ENCODE measurements at regions not wholly inside any gene's neighbourhood (a gene's known extent, or its start where the extent isn't known, plus 50 kb on each side); places are given as distances from the start of the nearest gene placed in this dataset.
"Not testable (repeated sequence)": the region's sequence is repeated elsewhere in the genome, so short reads cannot be mapped to it uniquely, and the experiment has no call there.

GRCh38 chr6:14217728-14218518 lies 100.4 kb downstream of the CD83 start:
- no peak for DNase-seq (ENCODE audit: low read depth in 1 of 2, low spot score in 1 of 2)

DNA sequence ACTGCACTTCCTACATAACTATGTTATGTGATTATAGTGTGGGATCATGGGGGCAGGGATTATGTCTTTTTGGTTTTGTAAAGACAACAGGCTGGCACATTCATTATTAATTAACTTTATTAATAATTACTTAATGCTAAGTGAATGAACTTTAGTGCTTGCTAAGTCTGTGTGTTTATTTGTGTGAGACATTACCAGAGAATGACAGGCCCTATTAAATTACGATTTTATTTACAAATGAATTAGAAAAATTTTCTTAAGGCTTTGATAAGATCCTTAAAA lies 100.9 kb downstream of the CD83 start:
- no peak for DNase-seq (ENCODE audit: low read depth in 1 of 2, low spot score in 1 of 2)

GRCh38 chr6:14221564-14222279 lies 104.2 kb downstream of the CD83 start:
- DNase-seq (ENCODE audit: low read depth in 1 of 2, low spot score in 1 of 2): no peak

DNA sequence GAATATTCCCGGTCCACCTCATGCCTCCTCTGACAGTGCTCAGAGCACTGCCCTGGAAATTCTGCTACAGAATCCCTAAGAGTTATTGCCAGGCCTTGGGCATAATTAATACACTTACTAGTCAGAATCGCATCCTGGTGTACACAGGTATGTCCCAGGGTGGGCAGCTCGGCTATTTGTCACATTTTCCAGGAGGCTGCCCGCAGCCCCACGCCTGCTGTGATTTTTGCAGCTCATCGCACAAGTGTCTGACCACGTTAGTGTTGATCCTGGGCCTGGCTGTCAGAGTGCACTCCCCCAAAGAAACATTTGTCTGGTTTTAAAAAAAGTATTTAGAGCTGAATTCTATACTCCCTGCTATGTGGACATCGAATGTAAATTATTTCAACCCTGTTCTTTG lies 105.4 kb downstream of the CD83 start:
- no peak for DNase-seq (ENCODE audit: low read depth in 1 of 2, low spot score in 1 of 2)

- DNase-seq (ENCODE audit: low read depth in 1 of 2, low spot score in 1 of 2): no peak
Measured at GRCh38 chr6:14224359-14225103, 107.0 kb downstream of the CD83 start.

DNA sequence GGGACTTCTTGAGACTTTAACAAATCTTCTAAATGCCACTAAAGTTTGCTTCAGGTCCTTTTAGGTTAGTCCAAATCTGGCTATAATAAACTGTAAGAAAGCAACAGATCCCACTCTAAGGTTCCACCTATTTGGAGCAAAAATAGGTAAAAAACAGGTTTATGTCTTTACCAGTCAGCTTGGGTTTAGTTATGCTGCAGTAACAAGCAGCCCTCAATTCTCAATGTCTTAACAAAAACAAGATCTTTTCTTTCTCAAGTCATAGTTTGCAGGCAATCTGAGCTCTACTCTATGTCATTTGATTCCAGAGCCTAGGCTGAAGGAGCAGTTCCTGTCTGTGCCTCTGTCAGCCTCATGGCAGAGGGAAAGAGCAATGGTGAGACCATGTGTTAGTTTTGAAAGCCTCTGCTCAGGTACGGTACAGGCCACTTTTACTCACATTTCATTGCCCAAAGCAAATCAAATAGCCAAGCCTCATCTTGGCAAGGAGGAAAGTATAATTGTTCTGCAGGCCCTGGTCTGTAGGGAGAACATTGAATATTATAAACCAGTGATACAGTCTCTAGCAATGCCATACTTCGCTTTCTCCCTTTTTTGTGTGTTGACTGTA lies 108.6 kb downstream of the CD83 start:
- DNase-seq (ENCODE audit: low read depth in 1 of 2, low spot score in 1 of 2): no peak

DNA sequence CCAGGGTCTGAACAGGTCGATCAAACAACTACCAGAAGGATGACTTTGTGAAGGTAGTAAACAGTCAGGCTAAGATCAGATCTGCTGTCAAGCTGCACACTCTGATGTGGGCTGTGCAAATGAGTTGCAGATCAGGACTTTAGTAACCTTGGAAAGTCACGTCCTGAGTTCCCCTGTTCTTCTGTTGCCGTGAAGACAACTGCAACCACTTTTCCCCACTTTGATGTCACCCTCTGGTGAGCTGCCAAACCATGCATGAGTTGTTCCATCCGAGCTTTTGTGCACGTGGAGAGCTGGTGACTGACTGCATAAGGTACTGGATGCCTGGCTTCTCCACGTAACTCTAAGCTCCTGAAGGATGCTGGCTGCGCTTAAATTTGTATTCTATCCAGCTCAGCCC lies 111.0 kb downstream of the CD83 start:
- no peak for DNase-seq (ENCODE audit: low read depth in 1 of 2, low spot score in 1 of 2)

DNA sequence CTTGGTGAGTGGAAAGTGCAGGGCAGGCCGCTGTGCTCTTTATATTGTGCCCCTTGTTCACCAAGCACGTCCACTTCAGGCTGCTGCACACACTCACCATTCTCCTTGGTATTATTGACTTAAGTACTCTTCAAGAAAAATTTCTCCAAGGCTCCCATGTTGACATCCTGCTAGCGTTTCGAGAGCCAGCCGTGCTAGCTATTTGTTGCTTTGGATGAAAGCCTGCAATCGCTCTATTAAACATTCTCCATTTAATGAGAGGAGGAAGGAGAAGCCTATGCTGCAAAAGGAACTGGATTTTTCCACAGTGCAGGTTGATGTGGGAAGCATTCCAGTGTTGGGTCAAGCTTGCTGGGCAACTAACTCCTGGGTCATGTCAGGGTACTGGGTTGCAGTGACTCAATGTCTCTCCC lies 113.5 kb downstream of the CD83 start:
- no peak for DNase-seq (ENCODE audit: low read depth in 1 of 2, low spot score in 1 of 2)

GRCh38 chr6:14231501-14232280 lies 114.1 kb downstream of the CD83 start:
- DNase-seq (ENCODE audit: low read depth in 1 of 2, low spot score in 1 of 2): no peak

GRCh38 chr6:14232889-14233288 lies 115.3 kb downstream of the CD83 start:
- DNase-seq (ENCODE audit: low read depth in 1 of 2, low spot score in 1 of 2): no peak

GRCh38 chr6:14235653-14236356 lies 118.2 kb downstream of the CD83 start:
- DNase-seq (ENCODE audit: low read depth in 1 of 2, low spot score in 1 of 2): no peak

DNA sequence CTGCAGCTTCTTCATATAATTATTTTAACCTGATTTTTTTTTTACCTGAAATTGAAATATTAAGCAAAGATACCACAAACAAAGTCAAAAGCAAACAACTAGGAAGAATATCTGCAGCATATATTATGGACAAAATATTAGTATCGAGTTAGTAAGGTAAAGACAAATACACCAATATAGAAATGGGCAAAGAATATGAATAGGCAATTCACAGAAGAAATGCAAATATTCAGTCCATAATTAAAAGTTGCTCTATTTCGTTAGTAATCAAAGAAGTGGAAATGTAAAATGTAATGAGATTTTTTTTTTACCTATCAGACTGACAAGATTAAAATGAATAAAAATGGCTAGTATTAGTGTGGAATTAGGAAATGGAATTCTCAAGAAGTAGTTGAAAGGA lies 121.5 kb downstream of the CD83 start:
- no peak for DNase-seq (ENCODE audit: low read depth in 1 of 2, low spot score in 1 of 2)

GRCh38 chr6:14240411-14241166 lies 123.0 kb downstream of the CD83 start:
- no peak for DNase-seq (ENCODE audit: low read depth in 1 of 2, low spot score in 1 of 2)

DNA sequence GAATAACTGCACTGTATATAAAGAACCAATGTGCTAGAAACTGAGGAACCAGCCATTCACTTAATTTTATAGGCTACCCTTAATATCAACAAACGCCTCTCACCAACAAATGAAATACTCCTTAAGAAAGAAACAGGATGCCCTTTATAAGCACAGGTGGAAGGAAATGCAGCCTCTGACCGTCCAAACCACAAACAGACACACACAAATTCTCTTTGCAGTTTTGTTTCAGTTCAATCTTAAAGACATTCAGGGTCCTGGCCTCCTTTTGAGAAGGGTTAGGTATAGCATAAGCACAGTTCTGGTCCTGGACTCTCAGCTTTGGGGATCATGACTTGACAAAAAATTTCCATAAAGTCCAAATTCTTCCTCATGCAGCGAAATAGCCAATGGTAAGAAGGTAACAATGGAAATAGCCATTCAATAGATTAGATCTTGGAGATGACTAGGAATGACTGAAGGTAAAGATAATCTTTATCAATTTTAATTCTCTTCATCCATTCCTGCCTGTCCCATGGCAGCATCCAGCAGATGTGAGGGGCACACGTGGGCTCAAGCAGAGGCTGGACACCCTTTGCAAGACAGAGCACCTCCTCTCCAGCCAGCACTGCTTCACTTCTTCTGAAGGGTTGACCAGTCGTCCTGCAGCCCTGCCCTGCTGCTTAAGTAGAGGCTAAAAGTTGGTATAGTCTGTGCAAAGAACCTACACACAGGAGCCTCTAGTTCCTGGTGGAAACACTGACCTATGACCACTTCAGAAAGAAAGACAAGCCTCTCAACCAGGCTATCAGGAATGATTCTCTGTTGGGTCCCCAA lies 123.9 kb downstream of the CD83 start:
- no peak for DNase-seq (ENCODE audit: low read depth in 1 of 2, low spot score in 1 of 2)

GRCh38 chr6:14242912-14243311 lies 125.3 kb downstream of the CD83 start:
- not testable (repeated sequence) for DNase-seq (ENCODE audit: low read depth in 1 of 2, low spot score in 1 of 2)

DNA sequence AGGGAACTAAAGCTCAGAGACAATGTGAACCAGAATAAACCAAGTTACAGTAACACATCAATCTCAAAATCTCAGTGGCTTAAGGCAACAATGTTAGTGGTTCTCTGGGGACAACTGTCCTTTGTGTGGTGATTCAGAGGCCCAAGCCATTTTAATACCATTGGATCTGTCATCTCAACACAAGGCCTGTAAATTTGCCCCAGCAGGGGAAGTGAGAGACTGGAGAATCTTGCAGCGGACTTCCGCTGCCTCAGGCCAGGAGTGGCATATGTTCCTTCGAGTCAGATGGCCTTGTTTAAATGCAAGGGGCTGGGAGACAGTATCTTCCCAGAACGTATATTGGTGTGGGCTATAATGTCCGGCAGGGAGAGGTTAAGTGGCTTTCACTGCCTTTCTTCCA lies 126.0 kb downstream of the CD83 start:
- DNase-seq (ENCODE audit: low read depth in 1 of 2, low spot score in 1 of 2): no peak

DNA sequence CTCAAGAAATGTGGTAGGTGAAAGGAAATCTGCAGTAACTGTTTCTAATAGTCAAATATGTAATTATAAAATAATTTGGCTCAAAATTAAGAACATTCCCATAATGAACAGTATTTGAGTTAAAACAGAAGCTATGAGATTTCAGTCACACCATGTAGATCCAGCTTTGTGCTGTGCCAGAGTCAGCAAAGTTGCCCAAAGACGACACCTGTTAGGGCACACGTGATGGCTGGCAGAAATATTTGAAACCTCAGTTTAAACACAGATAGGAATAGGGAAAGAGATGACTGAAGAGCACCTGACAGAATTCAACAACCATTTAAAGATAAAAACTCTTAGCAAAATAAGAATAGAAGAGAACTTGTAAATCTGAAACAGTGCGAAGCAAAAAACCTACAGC lies 129.3 kb downstream of the CD83 start:
- no peak for DNase-seq (ENCODE audit: low read depth in 1 of 2, low spot score in 1 of 2)

GRCh38 chr6:14250573-14250972 lies 133.0 kb downstream of the CD83 start:
- no peak for DNase-seq (ENCODE audit: low read depth in 1 of 2, low spot score in 1 of 2)
